ENCODE measurements at regions not wholly inside any gene's neighbourhood (a gene's known extent, or its start where the extent isn't known, plus 50 kb on each side); places are given as distances from the start of the nearest gene placed in this dataset.
"Not testable (repeated sequence)": the region's sequence is repeated elsewhere in the genome, so short reads cannot be mapped to it uniquely, and the experiment has no call there.

GRCh38 chr15:20256394-20256793 lies 285.2 kb downstream of the GOLGA6L6 start:
- not testable (repeated sequence) for TF ChIP-seq CTCF, POLR2A (IDR thresholded peaks at IDR 0.05)
